GM12891 (cell line): ENCODE measurements at regions not wholly inside any gene's neighbourhood (a gene's known extent, or its start where the extent isn't known, plus 50 kb on each side); places are given as distances from the start of the nearest gene placed in this dataset.

Experiments used
- DNase-seq: peaks from one replicate; pipeline ENCODE4 v3.0.0; 2011; ENCODE audit warnings: low spot score; ENCODE audit not compliant: insufficient read length
- FAIRE-seq: peaks from 2 replicates; lab custom pipeline; 2011; peaks lifted over from hg19 to GRCh38; lab: Jason Lieb, UNC
- PAX5 ChIP-seq: IDR thresholded peaks from 2 replicates; pipeline ENCODE4 v1.6.1; 2011; ENCODE audit warnings: low read length, moderate library complexity, mild to moderate bottlenecking; ENCODE audit not compliant: insufficient read depth, severe bottlenecking
- POLR2A ChIP-seq: IDR thresholded peaks from 2 replicates; pipeline ENCODE4 v1.6.1; 2011; ENCODE audit warnings: low read depth, low read length, control low read depth
- POLR2AphosphoS5 ChIP-seq: IDR thresholded peaks from 2 replicates; pipeline ENCODE4 v1.6.1; 2011; ENCODE audit warnings: low read depth, low read length, control low read depth
- POU2F2 ChIP-seq: IDR thresholded peaks from 2 replicates; pipeline ENCODE4 v1.6.1; 2011; ENCODE audit warnings: low read depth, mild to moderate bottlenecking, control low read depth, low read length, moderate library complexity
- SPI1 ChIP-seq: IDR thresholded peaks from 2 replicates; pipeline ENCODE4 v1.6.1; 2011; ENCODE audit warnings: low read depth, low read length, control low read depth
- TAF1 ChIP-seq: IDR thresholded peaks from 2 replicates; pipeline ENCODE4 v1.6.1; 2011; ENCODE audit warnings: low read depth, low read length, control low read depth

GRCh38 chr18:27249933-27250332 lies 64.8 kb upstream of the CHST9 start:
- FAIRE-seq (no peak), DNase-seq (no peak)
- TF ChIP-seq TAF1 (no peak), POLR2A (no peak), SPI1 (no peak), POLR2AphosphoS5 (no peak), POU2F2 (no peak)

GRCh38 chr18:27244259-27244658 lies 59.2 kb upstream of the CHST9 start:
- DNase-seq: no peak
- no peak for TF ChIP-seq POLR2A
- TF ChIP-seq POU2F2: no peak
- no peak for TF ChIP-seq TAF1
- no peak for TF ChIP-seq PAX5
- no peak for TF ChIP-seq SPI1
- FAIRE-seq: no peak

GRCh38 chr18:27242392-27243047 lies 57.4 kb upstream of the CHST9 start:
- TF ChIP-seq POLR2A (no peak), TAF1 (no peak), POLR2AphosphoS5 (no peak), POU2F2 (no peak), SPI1 (no peak), PAX5 (no peak)
- no peak for FAIRE-seq
- no peak for DNase-seq

GRCh38 chr18:27240383-27240782 lies 55.3 kb upstream of the CHST9 start:
- no peak for FAIRE-seq
- DNase-seq: no peak
- no peak for TF ChIP-seq POU2F2
- TF ChIP-seq PAX5: no peak
- no peak for TF ChIP-seq POLR2AphosphoS5
- TF ChIP-seq TAF1: no peak
- no peak for TF ChIP-seq POLR2A
- no peak for TF ChIP-seq SPI1

- DNase-seq: no peak
- no peak for FAIRE-seq
- TF ChIP-seq TAF1 (no peak), POU2F2 (no peak), PAX5 (no peak), POLR2AphosphoS5 (no peak)
These were observed 54.6 kb upstream of the CHST9 start for GRCh38 chr18:27239669-27240068.

- no peak for FAIRE-seq
- TF ChIP-seq TAF1 (no peak), POU2F2 (no peak), POLR2AphosphoS5 (no peak), POLR2A (no peak), PAX5 (no peak), SPI1 (no peak)
- no peak for DNase-seq
These were observed 50.2 kb upstream of the CHST9 start for GRCh38 chr18:27235218-27235870.
